ENCODE measurements at regions not wholly inside any gene's neighbourhood (a gene's known extent, or its start where the extent isn't known, plus 50 kb on each side); places are given as distances from the start of the nearest gene placed in this dataset.

GRCh38 chr18:77766421-77766820 lies 516.8 kb downstream of the GALR1 start:
- TF ChIP-seq EZH2phosphoT487 (IDR thresholded peaks at IDR 0.05; ENCODE audit: insufficient read depth, low read depth) (no peak), EZH2 (IDR thresholded peaks at IDR 0.05; ENCODE audit: insufficient read depth, poor library complexity, severe bottlenecking) (no peak)
